ENCODE measurements at regions not wholly inside any gene's neighbourhood (a gene's known extent, or its start where the extent isn't known, plus 50 kb on each side); places are given as distances from the start of the nearest gene placed in this dataset.

- no peaks in the 10 kb centered on the region for H3K9me1 ChIP-seq (ENCODE audit: control insufficient read depth, insufficient read depth, low read length)
- H3K4me2 ChIP-seq (ENCODE audit: insufficient read depth, low read length), result no peak overlapping the region
- CTCF ChIA-PET (ENCODE audit: low intra/inter-chr PET ratio), result no interaction called here
- in situ Hi-C loops (cut with MboI), result no loop called here
- no peak overlapping the region for H3K27ac ChIP-seq (ENCODE audit: extremely low read depth, low read depth, low read length)
- no peak for FAIRE-seq
- H4K20me1 ChIP-seq (replicated peaks; ENCODE audit: control insufficient read depth, insufficient read depth, low read length), result no peaks in the 10 kb centered on the region
- ATAC-seq, result no peak
- H3K4me1 ChIP-seq (replicated peaks in 1 of 2; ENCODE audit: control insufficient read depth in 2 of 2, insufficient read depth in 2 of 2, low read length in 2 of 2), result no peaks in the 10 kb centered on the region
- H3K36me3 ChIP-seq (ENCODE audit: control insufficient read depth, insufficient read depth, low read length), result no peaks in the 10 kb centered on the region
- no peak for DNase-seq (ENCODE audit: extremely low read depth in 1 of 4, low spot score in 3 of 4)
- H2AFZ ChIP-seq (ENCODE audit: low read depth, low read length), result no peak overlapping the region
- BruUV-seq (replicated peaks), result no TSS peak
- 0% methylated on average over 2 of the region's 2 CpGs for WGBS (ENCODE audit: insufficient coverage, low coverage, missing lambda C conversion rate)
- intact Hi-C loops (cut with micrococcal nuclease), result no loop called here
- no peaks in the 10 kb centered on the region for H3K79me2 ChIP-seq (ENCODE audit: control insufficient read depth, insufficient read depth, low read length)
- POLR2A ChIA-PET, result no interaction called here
- no peaks in the 10 kb centered on the region for H3K27me3 ChIP-seq (ENCODE audit: control insufficient read depth in 2 of 2, insufficient read depth in 2 of 2, low read length in 2 of 2)
- no peak overlapping the region for H3K9ac ChIP-seq (ENCODE audit: insufficient read depth in 1 of 2, low read depth in 2 of 2, low read length in 2 of 2)
- H3K9me3 ChIP-seq (replicated peaks; ENCODE audit: control insufficient read depth, insufficient read depth, low read depth, low read length), result no peaks in the 10 kb centered on the region; the same call in 1 of the 2 replicates
- no peak overlapping the region for H3K4me3 ChIP-seq
- TF ChIP-seq SIRT6 (IDR thresholded peaks at IDR 0.05; ENCODE audit: low read depth, low read length) (no peak), GATAD2B (IDR thresholded peaks at IDR 0.05; ENCODE audit: borderline replicate concordance) (no peak), FOXK1 (CRISPR knock-in tag; IDR thresholded peaks at IDR 0.05; ENCODE audit: borderline replicate concordance) (no peak), ZNF436 (CRISPR knock-in tag; IDR thresholded peaks at IDR 0.05) (no peak), HOXB6 (CRISPR knock-in tag; IDR thresholded peaks at IDR 0.05; ENCODE audit: borderline replicate concordance) (no peak), IRF9 (tag; IDR thresholded peaks at IDR 0.05) (no peak), MNT (conservative IDR thresholded peaks at IDR 0.05) (no peak), MLLT1 (IDR thresholded peaks at IDR 0.05) (no peak), ARID4B (CRISPR knock-in tag; IDR thresholded peaks at IDR 0.05) (no peak), ETS1 (conservative IDR thresholded peaks at IDR 0.05; ENCODE audit: control insufficient read depth, low read depth, low read length) (no peak)
These were observed 382.2 kb downstream of the LRRC70 start for GRCh38 chr5:62960781-62961180.

All from K562 (cell line).